GM12864 (cell line): ENCODE measurements at regions not wholly inside any gene's neighbourhood (a gene's known extent, or its start where the extent isn't known, plus 50 kb on each side); places are given as distances from the start of the nearest gene placed in this dataset.

Source experiments
- DNase-seq: peaks from one replicate; pipeline ENCODE4 v3.0.0-alpha.2; 2011; ENCODE audit warnings: low read depth
- H3K4me3 ChIP-seq: 2 replicates; pipeline ENCODE4 v1.5.1; 2011; ENCODE audit warnings: mild to moderate bottlenecking, low read depth, low read length, control low read depth
- CTCF ChIP-seq: IDR thresholded peaks from 2 replicates; pipeline ENCODE4 v1.5.1; 2011; ENCODE audit warnings: low read depth, mild to moderate bottlenecking, moderate library complexity, low read length, control low read depth, inconsistent platforms; ENCODE audit errors: missing control alignments

- no peak for TF ChIP-seq CTCF
- no peak for DNase-seq
- H3K4me3 ChIP-seq, result no peak overlapping the region
These were observed 137.7 kb upstream of the SMIM23 start for GRCh38 chr5:171647904-171648260.

- H3K4me3 ChIP-seq, result no peak overlapping the region
- no peak for TF ChIP-seq CTCF
- DNase-seq, result no peak
These were observed 137.1 kb upstream of the SMIM23 start for GRCh38 chr5:171648279-171649074.

GRCh38 chr5:171649075-171649401, 136.6 kb upstream of the SMIM23 start:
- H3K4me3 ChIP-seq, result no peak overlapping the region
- TF ChIP-seq CTCF, result no peak
- DNase-seq, result no peak

- no peak for TF ChIP-seq CTCF
- no peak for DNase-seq
- H3K4me3 ChIP-seq, result no peak overlapping the region
These were observed 135.0 kb upstream of the SMIM23 start for GRCh38 chr5:171650597-171650996.

- DNase-seq, result no peak
- H3K4me3 ChIP-seq, result no peak overlapping the region
- TF ChIP-seq CTCF, result no peak
These were observed 134.5 kb upstream of the SMIM23 start for GRCh38 chr5:171651102-171651501.

- no peak for TF ChIP-seq CTCF
- no peak for DNase-seq
These were observed 130.7 kb upstream of the SMIM23 start for GRCh38 chr5:171654881-171655280.

GRCh38 chr5:171657473-171657872, 128.1 kb upstream of the SMIM23 start:
- DNase-seq, result no peak
- TF ChIP-seq CTCF, result no peak

More at GRCh38 chr5:171654881-171655280, 130.7 kb upstream of the SMIM23 start:
- H3K4me3 ChIP-seq, result no peak overlapping the region

More at GRCh38 chr5:171657473-171657872, 128.1 kb upstream of the SMIM23 start:
- H3K4me3 ChIP-seq, result no peak overlapping the region
